Ovary (tissue), 3 donors: ENCODE measurements at regions not wholly inside any gene's neighbourhood (a gene's known extent, or its start where the extent isn't known, plus 50 kb on each side); places are given as distances from the start of the nearest gene placed in this dataset.

Experiments used
- POLR2A ChIP-seq: fragments of 450-650 bp; IDR thresholded peaks from one replicate; pipeline ENCODE4 v1.6.1; 2017; ENCODE audit warnings: antibody characterized with exemption, mild to moderate bottlenecking, moderate library complexity
- TF ChIP-seq, protein P1 (sequence below), 3 donors: fragments of 450-650 bp in 2 of 3; fragments of 200-600 bp in 1 of 3; IDR thresholded peaks; one replicate each; pipeline versions ENCODE4 v1.5.1 to v1.8.0; 2016 to 2022; ENCODE audit warnings: antibody characterized with exemption in 3 of 3, mild to moderate bottlenecking in 1 of 3
- donor health status: DM: no; HTN: no; CAD: no.

DNA sequence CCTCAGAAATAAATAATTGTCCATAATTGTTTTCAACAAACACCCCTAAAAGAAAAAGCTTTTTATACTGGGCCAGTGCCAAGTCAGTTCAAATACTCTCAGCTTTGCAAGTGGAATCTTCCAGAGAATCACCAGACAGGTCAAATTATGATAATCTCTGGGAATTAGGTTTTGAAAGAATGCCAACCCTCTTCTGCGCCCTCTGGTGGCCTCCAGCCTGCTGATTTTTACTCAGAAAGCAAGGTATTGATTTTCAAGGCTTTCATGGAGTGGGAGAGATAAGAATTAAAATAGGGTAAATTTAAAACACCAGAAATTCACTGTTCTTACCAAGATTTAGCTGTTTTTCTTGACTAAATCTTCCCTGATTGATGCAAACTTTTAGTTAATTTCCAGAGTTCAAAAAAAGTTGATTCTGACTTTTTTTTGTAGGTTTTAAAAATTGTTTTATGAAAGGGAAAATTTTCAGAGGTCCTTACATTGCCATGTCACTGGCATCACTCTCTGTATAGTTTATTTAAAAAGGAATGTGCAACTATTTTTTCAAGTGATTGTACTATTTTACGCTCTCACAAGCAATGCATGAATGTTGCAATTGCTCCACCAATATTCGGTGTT is 282.9 kb upstream of the TNP1 start:
- TF ChIP-seq, protein P1, sequence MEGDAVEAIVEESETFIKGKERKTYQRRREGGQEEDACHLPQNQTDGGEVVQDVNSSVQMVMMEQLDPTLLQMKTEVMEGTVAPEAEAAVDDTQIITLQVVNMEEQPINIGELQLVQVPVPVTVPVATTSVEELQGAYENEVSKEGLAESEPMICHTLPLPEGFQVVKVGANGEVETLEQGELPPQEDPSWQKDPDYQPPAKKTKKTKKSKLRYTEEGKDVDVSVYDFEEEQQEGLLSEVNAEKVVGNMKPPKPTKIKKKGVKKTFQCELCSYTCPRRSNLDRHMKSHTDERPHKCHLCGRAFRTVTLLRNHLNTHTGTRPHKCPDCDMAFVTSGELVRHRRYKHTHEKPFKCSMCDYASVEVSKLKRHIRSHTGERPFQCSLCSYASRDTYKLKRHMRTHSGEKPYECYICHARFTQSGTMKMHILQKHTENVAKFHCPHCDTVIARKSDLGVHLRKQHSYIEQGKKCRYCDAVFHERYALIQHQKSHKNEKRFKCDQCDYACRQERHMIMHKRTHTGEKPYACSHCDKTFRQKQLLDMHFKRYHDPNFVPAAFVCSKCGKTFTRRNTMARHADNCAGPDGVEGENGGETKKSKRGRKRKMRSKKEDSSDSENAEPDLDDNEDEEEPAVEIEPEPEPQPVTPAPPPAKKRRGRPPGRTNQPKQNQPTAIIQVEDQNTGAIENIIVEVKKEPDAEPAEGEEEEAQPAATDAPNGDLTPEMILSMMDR (IDR thresholded peaks at IDR 0.05): no peak
- TF ChIP-seq POLR2A: no peak
